GM12865 (cell line): ENCODE measurements at regions not wholly inside any gene's neighbourhood (a gene's known extent, or its start where the extent isn't known, plus 50 kb on each side); places are given as distances from the start of the nearest gene placed in this dataset.

ENCODE experiments used
- DNase-seq: peaks from one replicate; pipeline ENCODE4 v3.0.0; 2010; ENCODE audit warnings: low read depth
- H3K4me3 ChIP-seq: 2 replicates; pipeline ENCODE4 v1.5.1; 2011; ENCODE audit warnings: mild to moderate bottlenecking, low read depth, low read length, control low read depth
- TF ChIP-seq, protein P1 (sequence below): IDR thresholded peaks from 2 replicates; pipeline ENCODE4 v1.5.1; 2011; ENCODE audit warnings: low read length, control low read depth, low read depth, inconsistent platforms; ENCODE audit not compliant: insufficient read depth; ENCODE audit errors: missing control alignments

DNA sequence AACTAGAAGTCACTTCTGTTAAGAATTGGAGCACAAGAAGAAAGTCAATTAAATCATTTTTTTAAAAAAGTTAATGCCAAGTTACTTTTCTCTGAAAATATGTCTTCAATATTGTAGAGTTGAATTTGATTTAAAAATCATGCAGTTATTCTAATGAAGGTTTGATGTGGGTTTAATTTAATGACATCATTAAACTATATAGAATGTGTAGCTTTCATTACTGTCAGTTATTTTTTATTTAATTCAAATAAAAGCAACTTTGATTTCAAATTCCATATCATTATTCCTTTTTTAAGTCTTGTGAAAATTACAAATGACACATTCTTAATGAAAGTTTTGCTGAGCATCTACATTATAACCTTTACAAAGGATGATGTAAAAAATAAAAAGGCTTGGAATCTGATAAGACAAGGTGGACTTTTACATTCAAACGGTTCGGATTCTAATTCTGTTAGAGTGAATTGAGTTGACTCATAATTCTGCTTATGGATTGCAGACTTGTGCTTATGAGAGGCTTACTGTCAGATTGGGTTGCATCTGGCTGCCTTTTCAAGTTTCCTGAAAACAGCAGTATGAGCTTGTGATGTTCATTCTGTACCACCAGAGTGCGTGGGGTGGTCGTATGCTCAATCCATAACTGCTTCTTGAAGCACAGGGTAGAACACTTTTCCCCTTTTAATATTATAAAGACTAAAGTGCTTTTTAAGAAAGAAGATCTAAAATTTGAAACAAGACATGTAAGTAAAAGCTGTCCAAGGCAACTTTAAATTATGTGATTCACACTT is 253.0 kb upstream of the ARRDC3 start:
- no peak overlapping the region for H3K4me3 ChIP-seq
- TF ChIP-seq, protein P1, sequence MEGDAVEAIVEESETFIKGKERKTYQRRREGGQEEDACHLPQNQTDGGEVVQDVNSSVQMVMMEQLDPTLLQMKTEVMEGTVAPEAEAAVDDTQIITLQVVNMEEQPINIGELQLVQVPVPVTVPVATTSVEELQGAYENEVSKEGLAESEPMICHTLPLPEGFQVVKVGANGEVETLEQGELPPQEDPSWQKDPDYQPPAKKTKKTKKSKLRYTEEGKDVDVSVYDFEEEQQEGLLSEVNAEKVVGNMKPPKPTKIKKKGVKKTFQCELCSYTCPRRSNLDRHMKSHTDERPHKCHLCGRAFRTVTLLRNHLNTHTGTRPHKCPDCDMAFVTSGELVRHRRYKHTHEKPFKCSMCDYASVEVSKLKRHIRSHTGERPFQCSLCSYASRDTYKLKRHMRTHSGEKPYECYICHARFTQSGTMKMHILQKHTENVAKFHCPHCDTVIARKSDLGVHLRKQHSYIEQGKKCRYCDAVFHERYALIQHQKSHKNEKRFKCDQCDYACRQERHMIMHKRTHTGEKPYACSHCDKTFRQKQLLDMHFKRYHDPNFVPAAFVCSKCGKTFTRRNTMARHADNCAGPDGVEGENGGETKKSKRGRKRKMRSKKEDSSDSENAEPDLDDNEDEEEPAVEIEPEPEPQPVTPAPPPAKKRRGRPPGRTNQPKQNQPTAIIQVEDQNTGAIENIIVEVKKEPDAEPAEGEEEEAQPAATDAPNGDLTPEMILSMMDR: no peak
- no peak for DNase-seq

- TF ChIP-seq, protein P1: no peak
- no peak overlapping the region for H3K4me3 ChIP-seq
- DNase-seq: no peak
Observed at GRCh38 chr5:91632871-91633270, 249.8 kb upstream of the ARRDC3 start.

GRCh38 chr5:91611746-91612145 is 228.6 kb upstream of the ARRDC3 start:
- no peak overlapping the region for H3K4me3 ChIP-seq
- TF ChIP-seq, protein P1: no peak
- DNase-seq: no peak

DNA sequence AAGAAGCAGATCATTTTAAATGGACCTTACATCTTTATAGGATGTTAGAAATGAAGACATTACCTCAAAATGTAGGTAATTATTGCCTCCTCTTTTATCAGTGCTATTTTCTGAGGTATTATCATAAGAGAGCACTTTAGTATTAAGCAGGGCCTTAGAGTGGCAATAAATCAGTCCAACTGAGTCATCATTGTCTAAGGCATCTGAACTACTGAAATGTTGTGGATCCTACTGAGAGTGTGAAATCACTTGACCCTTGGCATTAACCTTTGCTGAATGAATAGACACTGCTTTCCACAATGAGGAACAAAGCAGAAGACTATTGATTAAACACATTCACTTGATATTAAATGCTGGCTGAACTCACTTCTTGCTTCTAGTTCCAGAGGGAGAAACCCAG is 224.6 kb upstream of the ARRDC3 start:
- TF ChIP-seq, protein P1: no peak
- DNase-seq: no peak
- no peak overlapping the region for H3K4me3 ChIP-seq

DNA sequence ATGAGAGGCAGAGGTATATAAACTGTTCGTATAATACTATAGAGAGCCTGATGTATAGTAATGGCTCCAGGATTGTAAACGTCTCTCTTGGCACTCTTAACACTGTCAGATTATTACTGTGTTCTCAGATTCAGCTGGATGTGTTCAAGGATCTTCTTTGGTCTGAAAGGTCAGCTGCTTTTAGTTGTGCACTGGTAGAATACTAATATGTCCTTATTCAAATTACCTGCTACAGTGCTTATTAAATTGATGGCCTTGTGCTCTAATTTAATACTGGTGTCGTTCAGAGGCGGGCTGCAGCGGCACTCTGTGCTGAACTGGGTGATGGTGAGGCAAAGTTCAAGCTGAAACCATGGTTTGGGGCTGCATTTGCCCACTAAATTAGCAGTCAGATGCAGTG is 216.7 kb upstream of the ARRDC3 start:
- TF ChIP-seq, protein P1: no peak
- no peak for DNase-seq
- H3K4me3 ChIP-seq: no peak overlapping the region

- TF ChIP-seq, protein P1: no peak
- no peak overlapping the region for H3K4me3 ChIP-seq
- DNase-seq: no peak
Observed at GRCh38 chr5:91598216-91598615, 215.1 kb upstream of the ARRDC3 start.

DNA sequence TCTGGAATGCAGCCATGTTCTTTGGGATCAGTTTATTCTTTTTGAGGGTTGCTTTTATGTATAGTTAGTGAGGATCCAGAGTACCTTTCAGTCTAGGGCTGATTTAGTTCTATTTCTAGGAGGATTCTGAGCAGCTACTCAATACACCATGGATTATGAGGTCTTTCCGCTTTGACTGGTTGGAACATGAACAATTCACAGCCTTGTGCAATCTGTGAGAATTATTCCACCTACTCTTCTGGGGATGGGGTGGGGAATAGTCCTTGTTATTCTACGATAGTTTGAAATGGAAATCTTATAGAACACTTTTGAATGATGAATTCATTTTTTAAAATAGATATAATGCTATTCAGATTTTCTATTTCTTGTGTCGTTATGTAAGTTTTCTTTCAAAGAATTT is 212.3 kb upstream of the ARRDC3 start:
- no peak overlapping the region for H3K4me3 ChIP-seq
- TF ChIP-seq, protein P1: no peak
- no peak for DNase-seq
